Ascending aorta (tissue), 2 donors: ENCODE measurements at regions not wholly inside any gene's neighbourhood (a gene's known extent, or its start where the extent isn't known, plus 50 kb on each side); places are given as distances from the start of the nearest gene placed in this dataset.

Experiments used
- DNase-seq, 2 donors: peaks; one replicate each; pipeline ENCODE4 v3.0.0-alpha.2; 2019; ENCODE audit warnings: low spot score in 2 of 2
- H3K27ac ChIP-seq, 2 donors: fragments of 200-600 bp; sonication (generic); one replicate each; pipeline ENCODE4 v1.5.1; 2016 to 2017; ENCODE audit warnings: mild to moderate bottlenecking in 1 of 2
- H3K27me3 ChIP-seq: fragments of 200-600 bp; sonication (generic); one replicate; pipeline ENCODE4 v1.5.1; 2017
- H3K36me3 ChIP-seq, 2 donors: fragments of 200-600 bp; sonication (generic); one replicate each; pipeline ENCODE4 v1.5.1; 2016
- H3K4me1 ChIP-seq, 2 donors: fragments of 200-600 bp; sonication (generic); one replicate each; pipeline ENCODE4 v1.5.1; 2016 to 2017; ENCODE audit warnings: mild to moderate bottlenecking in 1 of 2
- H3K4me3 ChIP-seq, 2 donors: fragments of 200-600 bp; sonication (generic); one replicate each; pipeline ENCODE4 v1.5.1; 2016 to 2017; ENCODE audit warnings: mild to moderate bottlenecking in 1 of 2
- H3K9me3 ChIP-seq, 2 donors: fragments of 200-600 bp; sonication (generic); one replicate each; pipeline ENCODE4 v1.5.1; 2016
- CTCF ChIP-seq, 3 experiments: fragments of 200-600 bp in 2 of 3; fragments of 450-650 bp in 1 of 3; sonication (generic) in 2 of 3; IDR thresholded peaks; one replicate each; pipeline ENCODE4 v1.5.1; 2016 to 2019; ENCODE audit warnings: antibody characterized with exemption in 3 of 3, mild to moderate bottlenecking in 1 of 3, moderate library complexity in 1 of 3
- intact Hi-C: fragments of 100-400 bp; cut with DNase I; formaldehyde crosslinking; loops from one replicate; pipeline ENCODE4 v1.15.1; 2023

- no peak for DNase-seq
- TF ChIP-seq CTCF (IDR thresholded peaks at IDR 0.05), result no peak
- H3K36me3 ChIP-seq, result no peaks in the 10 kb centered on the region
- H3K27ac ChIP-seq, result no peak overlapping the region
- intact Hi-C loops, result no loop called here
- H3K4me3 ChIP-seq, result no peak overlapping the region
- H3K4me1 ChIP-seq, result peaks cover 0 to 2% of the 10 kb centered on the region in 2 donors
- no peaks in the 10 kb centered on the region for H3K9me3 ChIP-seq
- H3K27me3 ChIP-seq, result no peaks in the 10 kb centered on the region
Measured at GRCh38 chr4:133713340-133713739, 488.2 kb downstream of the PABPC4L start.

GRCh38 chr4:133711817-133712216 lies 489.8 kb downstream of the PABPC4L start:
- TF ChIP-seq CTCF (IDR thresholded peaks at IDR 0.05), result no peak

GRCh38 chr4:133694416-133694815 lies 507.2 kb downstream of the PABPC4L start:
- no peaks in the 10 kb centered on the region for H3K27me3 ChIP-seq
- intact Hi-C loops, result no loop called here
- no peak overlapping the region for H3K4me3 ChIP-seq
- no peak for TF ChIP-seq CTCF (IDR thresholded peaks at IDR 0.05)
- no peaks in the 10 kb centered on the region for H3K36me3 ChIP-seq
- H3K9me3 ChIP-seq, result no peaks in the 10 kb centered on the region
- H3K27ac ChIP-seq, result no peak overlapping the region
- DNase-seq, result no peak
- H3K4me1 ChIP-seq, result no peaks in the 10 kb centered on the region

More at GRCh38 chr4:133711817-133712216, 489.8 kb downstream of the PABPC4L start:
- Histone ChIP-seq H3K27me3 (no peaks in the 10 kb centered on the region), H3K4me3 (peak overlapping the region in 1 of 2 donors; percentile 47), H3K4me1 (peaks cover 0 to 2% of the 10 kb centered on the region in 2 donors), H3K9me3 (no peaks in the 10 kb centered on the region), H3K27ac (peak overlapping the region in 1 of 2 donors; percentile 45), H3K36me3 (no peaks in the 10 kb centered on the region)
- no peak for DNase-seq
- intact Hi-C loops, result no loop called here

GRCh38 chr4:133683967-133684366 lies 517.6 kb downstream of the PABPC4L start:
- Histone ChIP-seq H3K4me1 (no peaks in the 10 kb centered on the region), H3K4me3 (no peak overlapping the region), H3K27ac (no peak overlapping the region), H3K9me3 (no peaks in the 10 kb centered on the region), H3K27me3 (no peaks in the 10 kb centered on the region), H3K36me3 (no peaks in the 10 kb centered on the region)
- no peak for DNase-seq
- TF ChIP-seq CTCF (IDR thresholded peaks at IDR 0.05), result no peak
- intact Hi-C loops, result no loop called here

- H3K36me3 ChIP-seq, result no peaks in the 10 kb centered on the region
Measured at GRCh38 chr4:133668061-133668851, 519.2 kb downstream of the PCDH10 start.

More at GRCh38 chr4:133668061-133668851, 519.2 kb downstream of the PCDH10 start:
- Histone ChIP-seq H3K9me3 (peaks cover 0 to 6% of the 10 kb centered on the region in 2 donors), H3K27ac (no peak overlapping the region), H3K4me3 (no peak overlapping the region), H3K4me1 (no peaks in the 10 kb centered on the region), H3K27me3 (no peaks in the 10 kb centered on the region)
- DNase-seq, result no peak
- intact Hi-C loops, result no loop called here
- no peak for TF ChIP-seq CTCF (IDR thresholded peaks at IDR 0.05)
